Erythroblast (primary cell): ENCODE measurements at regions not wholly inside any gene's neighbourhood (a gene's known extent, or its start where the extent isn't known, plus 50 kb on each side); places are given as distances from the start of the nearest gene placed in this dataset.

Experiments used
- GATA1 ChIP-seq: IDR thresholded peaks from 2 replicates; pipeline ENCODE4 v1.6.1; 2011; ENCODE audit warnings: low read depth, mild to moderate bottlenecking, control low read depth, low read length, moderate library complexity
- POLR2A ChIP-seq: IDR thresholded peaks from 2 replicates; pipeline ENCODE4 v1.6.1; 2011; ENCODE audit warnings: mild to moderate bottlenecking, low read length

- TF ChIP-seq POLR2A (no peak), GATA1 (no peak)
Observed at GRCh38 chr9:22590336-22591033, 143.9 kb downstream of the DMRTA1 start.
